HepG2 (cell line): ENCODE measurements at regions not wholly inside any gene's neighbourhood (a gene's known extent, or its start where the extent isn't known, plus 50 kb on each side); places are given as distances from the start of the nearest gene placed in this dataset.

Source experiments
- ATAC-seq: fragments of 200-7000 bp; cut with Tn5 transposase; 3 replicates; pipeline ENCODE4 v1.9.1; 2020; ENCODE audit warnings: mild to moderate bottlenecking, moderate library complexity
- BruUV-seq: library from RNA; stranded (reverse); fragments of 400-500 nt; replicated peaks from 2 replicates; lab custom pipeline; 2021; lab: Mats Ljungman, UMichigan
- CTCF ChIA-PET: fragments of 300-600 bp; formaldehyde crosslinking; extraction: SDS; loops from one replicate; lab custom pipeline; 2021; ENCODE audit warnings: low total read pairs, inconsistent platforms, low intra/inter-chr PET ratio; lab: Yijun Ruan, JAX
- POLR2A ChIA-PET: fragments of 350-600 bp; sonication (Branson Sonifier 250); formaldehyde crosslinking; loops from one replicate; lab custom pipeline; 2020; ENCODE audit warnings: antibody characterized with exemption, inconsistent platforms; lab: Yijun Ruan, JAX
- DNase-seq: peaks from one replicate; pipeline ENCODE4 v3.0.0-alpha.2; 2015; ENCODE audit warnings: low spot score
- FAIRE-seq: peaks from 3 replicates; lab custom pipeline; 2011; peaks lifted over from hg19 to GRCh38; lab: Jason Lieb, UNC
- H2AFZ ChIP-seq: one replicate; pipeline ENCODE4 v1.6.1; 2011; ENCODE audit warnings: low read length, inconsistent platforms
- H3K27ac ChIP-seq: fragments of 300-600 bp; 3 replicates; pipeline ENCODE4 v1.8.0; 2011; ENCODE audit warnings: mixed run types, mild to moderate bottlenecking, mixed read lengths, low read length, inconsistent platforms; ENCODE audit not compliant: insufficient read depth; ENCODE audit errors: extremely low read length
- H3K27me3 ChIP-seq, 2 experiments: fragments of 200-600 bp in 1 of 2; 2 replicates in 1 of 2; 3 replicates in 1 of 2; pipeline versions ENCODE4 v1.6.0 to v1.8.0; 2011; ENCODE audit warnings: low read length in 2 of 2, mild to moderate bottlenecking in 2 of 2, moderate library complexity in 2 of 2, inconsistent platforms in 1 of 2; ENCODE audit not compliant: insufficient read depth in 2 of 2, control insufficient read depth in 1 of 2
- H3K36me3 ChIP-seq, 2 experiments: fragments of 200-600 bp in 1 of 2; replicated peaks in 1 of 2; 2 replicates in 1 of 2; 3 replicates in 1 of 2; pipeline versions ENCODE4 v1.5.1 to v1.8.0; 2011; ENCODE audit warnings: low read length in 2 of 2, inconsistent platforms in 1 of 2; ENCODE audit not compliant: insufficient read depth in 2 of 2, control insufficient read depth in 1 of 2
- H3K4me1 ChIP-seq: 2 replicates; pipeline ENCODE4 v1.5.1; 2012; ENCODE audit warnings: low read length, inconsistent platforms; ENCODE audit not compliant: insufficient read depth
- H3K4me2 ChIP-seq: 2 replicates; pipeline ENCODE4 v1.6.0; 2011; ENCODE audit warnings: low read depth, low read length, inconsistent platforms
- H3K4me3 ChIP-seq, 3 experiments: fragments of 200-600 bp in 1 of 3; sonication (generic), shearing (Covaris generic) in 1 of 3; replicated peaks in 1 of 3; 2 replicates each; pipeline ENCODE4 v1.5.1; 2011 to 2016; ENCODE audit warnings: low read length in 3 of 3, inconsistent platforms in 2 of 3, low read depth in 2 of 3, mild to moderate bottlenecking in 2 of 3, control low read depth in 1 of 3, mixed read lengths in 1 of 3; ENCODE audit not compliant: insufficient read depth in 1 of 3
- H3K79me2 ChIP-seq: one replicate; pipeline ENCODE4 v1.6.1; 2011; ENCODE audit warnings: low read length, inconsistent platforms; ENCODE audit not compliant: insufficient read depth
- H3K9ac ChIP-seq: 2 replicates; pipeline ENCODE4 v1.6.0; 2011; ENCODE audit warnings: mild to moderate bottlenecking, low read depth, low read length, inconsistent platforms; ENCODE audit not compliant: insufficient read depth
- H3K9me3 ChIP-seq: 2 replicates; pipeline ENCODE4 v1.5.1; 2012; ENCODE audit warnings: mild to moderate bottlenecking, low read length
- H4K20me1 ChIP-seq: 2 replicates; pipeline ENCODE4 v1.6.0; 2011; ENCODE audit warnings: inconsistent platforms, mild to moderate bottlenecking, low read length, moderate library complexity; ENCODE audit not compliant: insufficient read depth
- ARNT ChIP-seq: fragments of 450-650 bp; IDR thresholded peaks from 2 replicates; pipeline ENCODE4 v1.6.1; 2017
- FOSL1 ChIP-seq: sonication (generic); formaldehyde crosslinking; IDR thresholded peaks from 2 replicates; pipeline ENCODE4 v1.9.0; 2021; ENCODE audit warnings: missing genetic modification reagents, borderline replicate concordance
- MTF1 ChIP-seq: sonication (generic); formaldehyde crosslinking; IDR thresholded peaks from 2 replicates; pipeline ENCODE4 v1.5.0; 2020; ENCODE audit warnings: missing genetic modification reagents
- MXD4 ChIP-seq: IDR thresholded peaks from 2 replicates; pipeline ENCODE4 v1.6.1; 2016; ENCODE audit warnings: mild to moderate bottlenecking, missing biosample characterization, missing genetic modification reagents
- RELA ChIP-seq: sonication (generic); formaldehyde crosslinking; IDR thresholded peaks from 2 replicates; pipeline ENCODE4 v1.4.0; 2020; ENCODE audit warnings: missing genetic modification reagents
- REPIN1 ChIP-seq: sonication (generic); formaldehyde crosslinking; IDR thresholded peaks from 2 replicates; pipeline ENCODE4 v1.8.0; 2022; ENCODE audit warnings: missing genetic modification reagents, low read depth, mild to moderate bottlenecking, borderline replicate concordance
- RFX1 ChIP-seq: fragments of 450-650 bp; IDR thresholded peaks from 2 replicates; pipeline ENCODE4 v1.6.1; 2017
- ZBTB8A ChIP-seq: sonication (generic); formaldehyde crosslinking; IDR thresholded peaks from 2 replicates; pipeline ENCODE4 v1.4.0; 2020; ENCODE audit warnings: mild to moderate bottlenecking, low read depth, missing genetic modification reagents, borderline replicate concordance
- ZNF512B ChIP-seq: sonication (generic); formaldehyde crosslinking; IDR thresholded peaks from 2 replicates; pipeline ENCODE4 v1.5.1; 2020; ENCODE audit warnings: missing genetic modification reagents, mild to moderate bottlenecking, borderline replicate concordance
- WGBS: methylation state at CpG from one replicate; pipeline ENCODE4 v1.1.6; 2017; ENCODE audit warnings: low lambda C conversion rate; 5-methylcytosine and 5-hydroxymethylcytosine counted together
- in situ Hi-C: cut with HindIII; loops from 2 replicates; pipeline ENCODE4 v1.10.0; 2017; ENCODE audit warnings: low pct_unique_long_range_greater_than_20kb; ENCODE audit not compliant: extremely low pct_ligation_motif_present
- intact Hi-C: fragments of 100-400 bp; cut with micrococcal nuclease; formaldehyde crosslinking; loops from one replicate; pipeline ENCODE4 v1.10.0; 2022; ENCODE audit not compliant: unreplicated experiment

GRCh38 chr20:23222531-23223200 is 127.9 kb upstream of the NXT1 start:
- Histone ChIP-seq H3K79me2 (no peaks in the 10 kb centered on the region), H2AFZ (no peak overlapping the region), H3K4me2 (no peak overlapping the region), H3K36me3 (no peaks in the 10 kb centered on the region), H3K27me3 (no peaks in the 10 kb centered on the region), H3K4me1 (0 out of 2 replicates have a peak, but pooled peaks cover 4% of the 10 kb centered on the region), H3K9me3 (peaks cover 40% of the 10 kb centered on the region), H3K9ac (no peak overlapping the region), H4K20me1 (no peaks in the 10 kb centered on the region), H3K4me3 (no peak overlapping the region), H3K27ac (no peak overlapping the region)
- in situ Hi-C loops = no loop called here
- no peak for ATAC-seq
- CTCF ChIA-PET = no interaction called here
- intact Hi-C loops = no loop called here
- DNase-seq = no peak
- no peak for FAIRE-seq
- TF ChIP-seq ZBTB8A (CRISPR knock-in tag) (no peak), MXD4 (CRISPR knock-in tag) (no peak), MTF1 (CRISPR knock-in tag) (no peak), RELA (CRISPR knock-in tag) (no peak), RFX1 (no peak), REPIN1 (no peak), ARNT (no peak), FOSL1 (CRISPR knock-in tag) (no peak)
- WGBS = 12% methylated on average over 4 of the region's 4 CpGs
- POLR2A ChIA-PET = no interaction called here
- no TSS peak for BruUV-seq

GRCh38 chr20:23217023-23217422 is 130.9 kb upstream of the CD93 start:
- ATAC-seq (no peak), FAIRE-seq (no peak), DNase-seq (no peak)
- 35% methylated on average over 2 of the region's 2 CpGs for WGBS
- no peak overlapping the region for H3K4me2 ChIP-seq
- H3K9ac ChIP-seq = no peak overlapping the region
- ChIA-PET CTCF (no interaction called here), POLR2A (no interaction called here)
- in situ Hi-C loops (no loop called here), intact Hi-C loops (no loop called here)
- no peak for TF ChIP-seq ZNF512B
- peaks cover 16% of the 10 kb centered on the region for H3K9me3 ChIP-seq
- no TSS peak for BruUV-seq
- H3K36me3 ChIP-seq = no peaks in the 10 kb centered on the region
- no peaks in the 10 kb centered on the region for H3K79me2 ChIP-seq
- no peaks in the 10 kb centered on the region for H3K27me3 ChIP-seq
- no peaks in the 10 kb centered on the region for H4K20me1 ChIP-seq
- H3K4me3 ChIP-seq = no peak overlapping the region
- H3K4me1 ChIP-seq = no peaks in the 10 kb centered on the region
- no peak overlapping the region for H3K27ac ChIP-seq
- H2AFZ ChIP-seq = no peak overlapping the region
